ENCODE measurements at regions not wholly inside any gene's neighbourhood (a gene's known extent, or its start where the extent isn't known, plus 50 kb on each side); places are given as distances from the start of the nearest gene placed in this dataset.
"Not testable (repeated sequence)": the region's sequence is repeated elsewhere in the genome, so short reads cannot be mapped to it uniquely, and the experiment has no call there.

- DNase-seq (ENCODE audit: low spot score), result no peak
Measured at GRCh38 chr10:30170146-30170545, 110.8 kb upstream of the JCAD start.

GRCh38 chr10:30169342-30169741 is 110.0 kb upstream of the JCAD start:
- DNase-seq (ENCODE audit: low spot score), result no peak

- DNase-seq (ENCODE audit: low spot score), result no peak
Measured at GRCh38 chr10:30166929-30167328, 107.5 kb upstream of the JCAD start.

GRCh38 chr10:30163410-30163809 is 104.0 kb upstream of the JCAD start:
- DNase-seq (ENCODE audit: low spot score), result not testable (repeated sequence)

- not testable (repeated sequence) for DNase-seq (ENCODE audit: low spot score)
Measured at GRCh38 chr10:30162796-30163195, 103.4 kb upstream of the JCAD start.

- no peak for DNase-seq (ENCODE audit: low spot score)
Measured at GRCh38 chr10:30160271-30160982, 101.0 kb upstream of the JCAD start.

- DNase-seq (ENCODE audit: low spot score), result not testable (repeated sequence)
Measured at GRCh38 chr10:30159614-30160013, 100.2 kb upstream of the JCAD start.

GRCh38 chr10:30158325-30158960 is 99.1 kb upstream of the JCAD start:
- no peak for DNase-seq (ENCODE audit: low spot score)

GRCh38 chr10:30155401-30155800 is 96.0 kb upstream of the JCAD start:
- peak; percentile 88 for DNase-seq (ENCODE audit: low spot score)

- no peak for DNase-seq (ENCODE audit: low spot score)
Measured at GRCh38 chr10:30154561-30154960, 95.2 kb upstream of the JCAD start.

- DNase-seq (ENCODE audit: low spot score), result no peak
Measured at GRCh38 chr10:30154126-30154525, 94.7 kb upstream of the JCAD start.

- no peak for DNase-seq (ENCODE audit: low spot score)
Measured at GRCh38 chr10:30151581-30152389, 92.4 kb upstream of the JCAD start.

- DNase-seq (ENCODE audit: low spot score), result no peak
Measured at GRCh38 chr10:30141423-30141822, 82.0 kb upstream of the JCAD start.

- no peak for DNase-seq (ENCODE audit: low spot score)
Measured at GRCh38 chr10:30134171-30134945, 75.0 kb upstream of the JCAD start.

GRCh38 chr10:30133198-30133597 is 73.8 kb upstream of the JCAD start:
- no peak for DNase-seq (ENCODE audit: low spot score)

GRCh38 chr10:30131369-30131768 is 72.0 kb upstream of the JCAD start:
- DNase-seq (ENCODE audit: low spot score), result not testable (repeated sequence)

- not testable (repeated sequence) for DNase-seq (ENCODE audit: low spot score)
Measured at GRCh38 chr10:30129326-30129725, 69.9 kb upstream of the JCAD start.

- DNase-seq (ENCODE audit: low spot score), result no peak
Measured at GRCh38 chr10:30127120-30127541, 67.7 kb upstream of the JCAD start.

GRCh38 chr10:30125496-30125895 is 66.1 kb upstream of the JCAD start:
- DNase-seq (ENCODE audit: low spot score), result no peak

- DNase-seq (ENCODE audit: low spot score), result peak; percentile 51
Measured at GRCh38 chr10:30124704-30125103, 65.3 kb upstream of the JCAD start.

GRCh38 chr10:30121401-30121800 is 62.0 kb upstream of the JCAD start:
- DNase-seq (ENCODE audit: low spot score), result no peak

- DNase-seq (ENCODE audit: low spot score), result no peak
Measured at GRCh38 chr10:30118590-30118989, 59.2 kb upstream of the JCAD start.

All from kidney capillary endothelial cell (primary cell).